ENCODE measurements at regions not wholly inside any gene's neighbourhood (a gene's known extent, or its start where the extent isn't known, plus 50 kb on each side); places are given as distances from the start of the nearest gene placed in this dataset.

DNA sequence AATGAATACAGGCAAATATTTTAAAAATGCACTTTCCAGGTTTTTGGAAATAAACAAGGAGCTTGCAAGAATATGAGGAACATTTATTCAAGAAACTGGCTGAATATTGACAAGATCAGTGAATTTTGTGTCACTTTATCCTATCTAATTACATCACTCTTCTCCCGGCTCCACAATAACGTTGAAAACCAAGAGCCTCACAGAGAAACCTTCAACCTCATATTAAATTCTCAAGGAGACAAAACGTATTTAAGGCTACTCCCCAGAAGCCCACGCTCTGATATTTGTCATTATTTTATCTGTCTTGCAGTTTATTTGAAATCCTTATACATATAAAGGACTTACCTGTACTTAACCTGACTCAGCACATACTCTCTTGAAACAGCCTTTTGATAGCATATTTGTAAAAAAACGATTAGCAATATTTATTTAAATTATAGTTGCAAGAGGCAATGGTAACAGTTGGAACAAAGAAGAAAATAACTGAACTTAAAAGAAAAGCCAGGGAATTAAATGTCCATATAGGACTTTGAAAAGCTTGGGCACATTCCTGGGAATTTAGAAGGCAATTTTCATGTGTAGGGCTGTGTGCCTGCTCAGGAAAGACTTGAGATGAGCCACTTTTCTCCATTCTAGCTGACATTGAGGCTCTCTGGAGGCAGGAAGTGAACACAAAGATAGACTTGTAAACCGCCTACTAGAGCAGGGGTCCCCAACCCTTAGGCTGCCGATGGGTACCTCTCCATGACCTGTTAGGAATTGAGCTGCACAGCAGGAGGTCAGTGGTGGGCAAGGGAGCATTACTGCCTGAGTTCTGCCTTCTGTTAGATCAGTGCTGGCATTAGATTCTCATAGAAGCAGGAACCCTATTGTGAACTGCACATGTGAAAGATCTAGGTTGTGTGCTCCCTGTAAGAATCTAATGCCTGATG lies 636.4 kb downstream of the SLC16A7 start:
- TF ChIP-seq EZH2 (IDR thresholded peaks at IDR 0.05; ENCODE audit: insufficient read depth, poor library complexity, severe bottlenecking) (no peak), EZH2phosphoT487 (IDR thresholded peaks at IDR 0.05; ENCODE audit: insufficient read depth, low read depth) (no peak)
